LNCAP (cell line): ENCODE measurements at regions not wholly inside any gene's neighbourhood (a gene's known extent, or its start where the extent isn't known, plus 50 kb on each side); places are given as distances from the start of the nearest gene placed in this dataset.

Experiments
- TF ChIP-seq, protein P1 (sequence below): fragments of 450-650 bp; IDR thresholded peaks from 2 replicates; pipeline ENCODE4 v1.5.1; 2017; ENCODE audit warnings: mild to moderate bottlenecking

DNA sequence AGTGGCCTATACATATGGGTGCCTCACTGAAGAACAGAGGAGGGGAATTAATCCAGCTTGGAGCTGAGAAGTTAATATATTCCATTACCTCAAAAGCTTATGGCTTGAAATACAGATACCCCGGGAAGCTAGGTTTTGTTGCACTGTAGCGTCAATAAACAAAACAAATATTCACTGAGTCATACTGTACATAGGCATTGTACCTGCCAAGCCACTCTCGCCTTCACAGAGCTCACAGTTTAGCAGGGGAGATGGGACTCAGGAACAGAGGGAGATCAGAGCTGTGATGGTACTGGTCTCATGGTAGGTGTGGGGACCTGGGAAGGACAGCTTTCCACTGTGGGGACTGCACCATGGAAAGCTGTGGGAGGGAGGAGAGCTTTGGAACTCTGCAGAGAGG, 111.2 kb upstream of the ST6GAL2 start:
- TF ChIP-seq, protein P1, sequence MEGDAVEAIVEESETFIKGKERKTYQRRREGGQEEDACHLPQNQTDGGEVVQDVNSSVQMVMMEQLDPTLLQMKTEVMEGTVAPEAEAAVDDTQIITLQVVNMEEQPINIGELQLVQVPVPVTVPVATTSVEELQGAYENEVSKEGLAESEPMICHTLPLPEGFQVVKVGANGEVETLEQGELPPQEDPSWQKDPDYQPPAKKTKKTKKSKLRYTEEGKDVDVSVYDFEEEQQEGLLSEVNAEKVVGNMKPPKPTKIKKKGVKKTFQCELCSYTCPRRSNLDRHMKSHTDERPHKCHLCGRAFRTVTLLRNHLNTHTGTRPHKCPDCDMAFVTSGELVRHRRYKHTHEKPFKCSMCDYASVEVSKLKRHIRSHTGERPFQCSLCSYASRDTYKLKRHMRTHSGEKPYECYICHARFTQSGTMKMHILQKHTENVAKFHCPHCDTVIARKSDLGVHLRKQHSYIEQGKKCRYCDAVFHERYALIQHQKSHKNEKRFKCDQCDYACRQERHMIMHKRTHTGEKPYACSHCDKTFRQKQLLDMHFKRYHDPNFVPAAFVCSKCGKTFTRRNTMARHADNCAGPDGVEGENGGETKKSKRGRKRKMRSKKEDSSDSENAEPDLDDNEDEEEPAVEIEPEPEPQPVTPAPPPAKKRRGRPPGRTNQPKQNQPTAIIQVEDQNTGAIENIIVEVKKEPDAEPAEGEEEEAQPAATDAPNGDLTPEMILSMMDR: no peak

DNA sequence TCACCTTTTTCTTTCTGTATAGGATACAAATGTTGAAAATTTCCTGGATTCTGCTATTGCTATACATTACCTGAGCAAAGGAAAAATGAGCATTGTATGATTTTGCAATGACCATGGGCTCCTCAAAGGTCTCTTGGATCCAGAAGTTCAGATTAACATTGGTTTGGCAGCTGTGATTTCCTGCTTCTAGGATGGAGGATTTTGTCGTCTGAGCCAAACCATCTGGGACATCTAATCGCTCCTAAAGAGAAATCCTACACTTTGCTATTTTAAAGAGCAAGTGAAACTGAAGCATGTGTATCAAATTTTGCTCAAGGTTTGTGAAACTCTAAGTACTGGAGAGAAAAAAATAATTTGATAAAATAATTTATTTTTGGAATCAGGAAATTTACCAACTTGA, 115.1 kb upstream of the ST6GAL2 start:
- TF ChIP-seq, protein P1: no peak

DNA sequence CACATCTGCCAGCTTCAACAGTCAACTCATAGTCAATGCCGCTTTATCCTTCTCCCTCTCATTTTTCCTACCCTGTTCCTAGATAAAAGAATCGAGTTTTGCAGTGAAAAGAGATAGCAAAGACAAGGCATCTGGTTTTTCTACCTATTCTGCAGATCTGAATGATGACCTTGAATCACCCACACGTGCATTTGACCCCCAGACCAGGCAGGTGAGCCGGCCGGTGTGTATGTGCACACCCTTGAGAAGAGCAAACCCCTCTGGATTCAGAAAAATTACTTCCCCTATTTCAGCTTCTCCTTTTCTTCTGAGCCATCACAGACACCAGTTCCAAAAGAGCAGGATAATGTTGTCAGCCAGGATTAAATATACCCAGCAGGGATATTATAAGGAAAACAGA, 115.6 kb upstream of the ST6GAL2 start:
- TF ChIP-seq, protein P1: no peak

DNA sequence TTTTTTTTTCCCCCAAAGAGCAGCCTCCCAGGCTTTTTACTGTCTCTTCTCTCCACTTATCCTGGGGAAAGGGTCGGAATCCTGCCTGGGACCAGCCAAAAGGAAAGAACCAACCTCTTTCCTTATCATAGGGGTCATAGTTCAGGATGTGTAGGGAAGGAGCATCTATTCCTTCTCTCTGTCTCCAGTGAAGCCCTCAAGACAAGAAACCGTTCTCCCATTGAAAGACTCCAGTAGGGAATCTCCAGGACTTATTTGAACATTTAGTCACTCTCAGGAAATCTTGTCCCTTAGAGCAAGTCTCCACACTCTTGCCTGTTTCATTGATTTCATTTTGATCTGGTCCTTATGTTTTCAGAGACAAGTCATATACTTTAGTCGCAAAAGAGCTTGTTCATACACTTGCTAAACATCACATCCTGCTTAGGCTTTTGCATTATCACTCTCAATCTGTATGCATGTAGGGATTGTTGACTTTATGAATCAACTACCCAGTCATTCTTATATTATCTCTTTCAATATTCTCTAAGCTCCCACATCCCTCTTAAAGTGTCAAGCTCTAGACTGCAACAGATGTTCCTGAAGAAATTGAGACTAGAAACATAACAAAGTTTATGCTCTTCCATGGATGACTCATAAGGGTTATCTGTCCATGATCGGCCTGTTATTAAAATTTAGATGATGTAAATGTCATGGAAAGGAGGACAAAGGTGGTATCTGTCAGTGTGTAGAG, 116.2 kb upstream of the ST6GAL2 start:
- TF ChIP-seq, protein P1: no peak

DNA sequence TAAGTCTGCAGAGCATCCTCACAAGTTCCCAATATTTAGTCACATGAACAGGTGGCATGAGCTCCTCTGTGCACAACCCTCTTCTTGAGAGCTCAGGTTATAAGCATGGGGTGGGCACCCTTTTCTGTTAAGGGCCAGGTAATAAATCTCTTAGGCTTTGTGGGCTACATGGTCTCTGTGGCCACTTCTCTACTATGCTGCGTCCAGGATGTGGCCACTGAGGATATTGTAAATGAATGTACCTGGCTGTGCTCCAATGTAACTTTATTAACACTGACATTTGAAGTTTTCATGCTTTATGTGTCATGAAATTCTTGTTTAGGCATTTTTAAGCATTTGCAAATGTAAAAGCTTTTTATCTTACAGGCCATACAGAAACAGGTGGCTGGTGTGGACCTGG, 116.8 kb upstream of the ST6GAL2 start:
- TF ChIP-seq, protein P1: no peak

DNA sequence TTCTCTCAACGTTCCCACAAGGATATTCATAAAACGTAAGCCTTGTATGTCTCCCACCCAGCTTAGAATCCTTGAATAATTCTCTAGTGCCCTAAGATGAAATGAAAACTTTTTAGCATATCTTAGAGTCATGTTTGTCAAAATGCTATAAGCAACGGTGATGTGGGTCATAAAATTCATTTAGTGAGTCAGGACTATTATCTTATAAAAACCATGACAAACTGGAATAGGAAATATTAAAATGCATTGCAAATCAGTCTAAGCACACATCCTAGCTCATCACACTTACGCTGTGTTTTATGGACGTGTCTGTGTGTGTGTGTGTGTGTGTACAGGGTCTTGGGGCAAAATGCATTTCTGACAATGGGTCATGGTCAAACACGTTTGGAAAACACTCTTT, 119.9 kb upstream of the ST6GAL2 start:
- TF ChIP-seq, protein P1: no peak

DNA sequence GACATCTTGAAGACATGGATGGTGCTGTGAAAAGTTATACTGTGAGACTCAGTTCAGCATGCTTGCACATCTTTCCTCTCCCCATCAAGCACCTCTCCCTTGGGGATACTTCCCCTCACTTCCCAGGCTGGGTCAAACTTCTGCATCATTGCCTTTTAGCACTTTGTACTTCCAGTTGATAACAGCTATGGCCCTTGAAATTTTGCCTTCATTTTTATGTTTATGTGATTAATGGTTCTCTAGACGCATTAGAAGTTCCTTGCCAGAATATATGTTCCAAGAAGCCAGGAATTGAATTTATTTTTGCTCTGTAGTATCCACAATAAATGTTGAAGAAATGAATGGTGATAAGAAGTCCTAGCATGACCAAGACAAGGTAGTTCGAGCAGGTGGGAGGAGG, 120.9 kb upstream of the ST6GAL2 start:
- TF ChIP-seq, protein P1: no peak

DNA sequence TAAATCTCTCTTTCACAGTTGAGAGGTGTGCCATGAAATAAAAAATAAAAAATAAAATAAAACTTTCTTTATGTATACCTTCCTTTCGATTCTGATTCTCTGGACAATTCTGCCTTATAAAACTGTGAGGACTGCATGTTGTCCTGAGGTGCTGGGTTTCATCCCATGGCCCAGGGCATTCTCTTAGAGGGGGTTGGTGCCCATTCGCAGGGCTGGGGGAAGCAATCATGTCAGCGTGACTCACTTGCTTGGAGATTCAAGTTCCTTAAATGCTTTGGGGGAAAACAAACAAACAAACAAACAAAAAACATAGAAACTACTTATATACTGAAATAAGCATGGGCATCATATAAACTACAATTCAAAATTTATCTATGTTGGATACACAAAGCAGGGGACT, 122.0 kb upstream of the ST6GAL2 start:
- TF ChIP-seq, protein P1: no peak
